ACC112 (cell line): ENCODE measurements at regions not wholly inside any gene's neighbourhood (a gene's known extent, or its start where the extent isn't known, plus 50 kb on each side); places are given as distances from the start of the nearest gene placed in this dataset.

Experiments
- H2AFZ ChIP-seq: fragments of 200-600 bp; sonication (generic); one replicate; pipeline ENCODE4 v1.6.0; 2017; ENCODE audit warnings: antibody characterized with exemption, low read length; ENCODE audit not compliant: unreplicated experiment
- H3K27ac ChIP-seq: fragments of 200-600 bp; sonication (generic); 2 replicates; pipeline ENCODE4 v1.5.1; 2014; ENCODE audit warnings: low read depth, mild to moderate bottlenecking, antibody characterized with exemption, low read length, moderate library complexity
- H3K27me3 ChIP-seq: fragments of 200-600 bp; sonication (generic); 2 replicates; pipeline ENCODE4 v1.6.1; 2014; ENCODE audit warnings: mild to moderate bottlenecking, antibody characterized with exemption, low read length, moderate library complexity, mixed read lengths; ENCODE audit not compliant: insufficient read depth
- H3K36me3 ChIP-seq: fragments of 200-600 bp; sonication (generic); 2 replicates; pipeline ENCODE4 v1.6.1; 2016; ENCODE audit warnings: mild to moderate bottlenecking, antibody characterized with exemption, low read length, moderate library complexity, mixed read lengths; ENCODE audit not compliant: insufficient read depth
- H3K4me1 ChIP-seq: fragments of 200-600 bp; sonication (generic); one replicate; pipeline ENCODE4 v1.6.1; 2016; ENCODE audit warnings: low read length, mixed read lengths; ENCODE audit not compliant: insufficient read depth, unreplicated experiment, control insufficient read depth
- H3K4me3 ChIP-seq: fragments of 200-600 bp; sonication (generic); 2 replicates; pipeline ENCODE4 v1.5.1; 2014; ENCODE audit warnings: mild to moderate bottlenecking, low read depth, low read length
- H3K79me2 ChIP-seq: fragments of 200-600 bp; sonication (generic); one replicate; pipeline ENCODE4 v1.6.0; 2016; ENCODE audit warnings: low read length; ENCODE audit not compliant: control insufficient read depth, unreplicated experiment, insufficient read depth

DNA sequence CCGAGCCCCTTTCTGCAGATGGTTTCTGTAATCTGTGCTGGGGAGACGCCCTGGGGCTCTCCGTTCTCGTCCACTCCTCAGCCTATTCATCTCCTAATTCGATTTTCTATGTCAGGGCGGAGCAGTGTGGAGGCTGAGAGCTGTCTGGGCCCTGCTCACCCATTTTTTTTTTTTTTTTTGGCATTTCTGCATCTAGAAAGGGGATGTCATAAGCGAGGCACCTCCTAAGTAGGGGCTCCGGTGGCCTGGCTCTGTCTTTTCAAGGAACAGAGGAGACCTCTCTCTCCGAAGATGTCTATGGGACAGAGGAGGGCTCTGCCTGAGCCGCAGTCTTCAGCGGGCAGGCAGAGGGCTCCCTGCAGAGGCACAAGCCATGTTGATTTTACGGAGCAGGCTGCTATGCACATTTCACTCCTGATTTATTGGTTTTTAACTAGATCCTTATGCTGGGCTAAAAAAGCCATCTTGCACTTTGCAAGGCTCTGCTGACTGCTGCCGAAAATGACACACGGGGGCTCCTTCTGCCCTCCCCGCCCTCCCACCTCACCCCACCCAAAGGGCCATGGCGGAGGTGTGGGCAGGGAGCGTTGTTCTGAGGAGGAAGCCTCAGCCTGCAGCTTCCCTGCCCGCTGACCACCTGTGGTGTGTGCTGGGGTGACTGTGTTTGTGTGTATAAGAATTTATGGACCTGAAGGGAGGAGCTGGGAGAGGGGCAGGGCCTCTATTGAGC is 71.0 kb downstream of the FOXD2 start:
- Histone ChIP-seq H2AFZ (peak overlapping the region; percentile 53), H3K27me3 (peaks cover 75% of the 10 kb centered on the region), H3K4me3 (peak overlapping the region; percentile 69), H3K36me3 (no peaks in the 10 kb centered on the region), H3K27ac (no peak overlapping the region), H3K4me1 (peaks cover 7% of the 10 kb centered on the region), H3K79me2 (no peaks in the 10 kb centered on the region)

DNA sequence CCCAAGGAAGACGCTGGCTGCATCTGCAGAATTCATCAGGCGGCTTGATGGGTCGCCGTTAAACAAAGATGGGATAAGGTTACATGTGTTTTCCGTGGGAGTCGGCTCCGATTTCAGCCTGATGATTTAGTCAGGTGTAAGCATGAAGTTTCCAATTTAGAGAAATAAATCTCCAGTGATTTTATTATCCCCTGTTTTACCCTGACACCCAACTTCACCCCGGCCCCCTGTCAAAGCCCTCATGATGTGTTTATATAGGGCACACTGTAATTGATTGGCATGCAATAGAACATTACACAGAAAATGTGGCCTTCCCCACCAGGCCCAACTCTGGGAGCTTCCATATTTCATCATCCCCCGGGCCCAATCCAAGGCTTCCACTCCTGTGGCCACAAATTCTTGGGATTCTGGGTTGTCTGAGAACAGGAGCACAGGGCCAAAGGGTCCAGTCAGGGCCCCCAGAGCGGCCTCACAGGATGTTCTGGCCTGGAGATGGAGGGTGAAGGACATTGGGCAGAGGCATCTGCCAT is 72.5 kb downstream of the FOXD2 start:
- peaks cover 74% of the 10 kb centered on the region for H3K27me3 ChIP-seq
- H3K4me3 ChIP-seq: no peak overlapping the region
- no peak overlapping the region for H3K27ac ChIP-seq
- H3K79me2 ChIP-seq: no peaks in the 10 kb centered on the region
- H3K36me3 ChIP-seq: no peaks in the 10 kb centered on the region
- H3K4me1 ChIP-seq: peaks cover 7% of the 10 kb centered on the region
- H2AFZ ChIP-seq: no peak overlapping the region

DNA sequence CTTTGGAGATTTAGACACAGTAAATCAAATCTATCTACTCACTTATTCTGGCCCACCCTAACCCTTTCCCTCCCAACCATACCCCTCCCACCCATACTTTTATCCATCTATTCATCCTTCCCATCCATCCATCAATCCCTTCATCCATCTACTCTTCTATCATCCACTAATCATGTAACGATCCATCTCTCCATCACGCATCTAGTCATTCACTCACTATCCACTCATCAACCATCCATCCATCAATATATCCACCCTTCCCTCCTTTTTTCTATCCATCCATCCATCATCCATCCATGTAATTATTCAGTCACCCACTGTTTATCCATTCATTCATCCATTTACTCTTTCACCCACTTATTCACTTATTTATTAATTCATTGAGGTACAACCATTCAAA is 74.0 kb downstream of the FOXD2 start:
- H3K36me3 ChIP-seq: no peaks in the 10 kb centered on the region
- H3K27me3 ChIP-seq: peaks cover 60% of the 10 kb centered on the region
- H3K79me2 ChIP-seq: no peaks in the 10 kb centered on the region
- peaks cover 7% of the 10 kb centered on the region for H3K4me1 ChIP-seq
- H3K27ac ChIP-seq: no peak overlapping the region
- no peak overlapping the region for H3K4me3 ChIP-seq
- no peak overlapping the region for H2AFZ ChIP-seq

DNA sequence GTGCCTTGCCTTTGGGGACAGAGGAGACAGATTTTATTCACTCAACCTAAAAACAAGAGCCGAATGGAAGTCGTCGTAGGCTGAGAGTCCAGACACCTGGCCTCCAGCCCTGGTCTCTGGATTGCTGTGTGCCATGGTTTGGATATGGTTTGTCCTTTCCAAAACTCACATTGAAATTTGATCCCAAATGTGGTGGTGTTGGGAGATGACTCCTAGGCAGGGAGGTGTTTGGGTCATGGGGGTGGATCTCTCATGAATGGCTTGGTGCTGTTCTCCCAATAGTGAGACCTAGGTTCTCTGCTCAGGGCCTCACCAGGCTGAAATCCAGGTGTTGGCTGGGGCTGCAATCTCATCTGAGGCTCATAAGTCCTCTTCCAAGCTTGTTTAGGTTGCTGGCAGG is 75.5 kb downstream of the FOXD2 start:
- Histone ChIP-seq H3K27ac (no peak overlapping the region), H3K4me1 (peaks cover 4% of the 10 kb centered on the region), H3K36me3 (no peaks in the 10 kb centered on the region), H3K27me3 (peaks cover 44% of the 10 kb centered on the region), H3K4me3 (no peak overlapping the region), H2AFZ (no peak overlapping the region), H3K79me2 (no peaks in the 10 kb centered on the region)

- H3K27me3 ChIP-seq: peaks cover 36% of the 10 kb centered on the region
- H3K79me2 ChIP-seq: no peaks in the 10 kb centered on the region
- H2AFZ ChIP-seq: no peak overlapping the region
- no peak overlapping the region for H3K4me3 ChIP-seq
- no peaks in the 10 kb centered on the region for H3K4me1 ChIP-seq
- no peaks in the 10 kb centered on the region for H3K36me3 ChIP-seq
- H3K27ac ChIP-seq: no peak overlapping the region
Measured at GRCh38 chr1:47514229-47514628, 76.4 kb downstream of the FOXD2 start.

DNA sequence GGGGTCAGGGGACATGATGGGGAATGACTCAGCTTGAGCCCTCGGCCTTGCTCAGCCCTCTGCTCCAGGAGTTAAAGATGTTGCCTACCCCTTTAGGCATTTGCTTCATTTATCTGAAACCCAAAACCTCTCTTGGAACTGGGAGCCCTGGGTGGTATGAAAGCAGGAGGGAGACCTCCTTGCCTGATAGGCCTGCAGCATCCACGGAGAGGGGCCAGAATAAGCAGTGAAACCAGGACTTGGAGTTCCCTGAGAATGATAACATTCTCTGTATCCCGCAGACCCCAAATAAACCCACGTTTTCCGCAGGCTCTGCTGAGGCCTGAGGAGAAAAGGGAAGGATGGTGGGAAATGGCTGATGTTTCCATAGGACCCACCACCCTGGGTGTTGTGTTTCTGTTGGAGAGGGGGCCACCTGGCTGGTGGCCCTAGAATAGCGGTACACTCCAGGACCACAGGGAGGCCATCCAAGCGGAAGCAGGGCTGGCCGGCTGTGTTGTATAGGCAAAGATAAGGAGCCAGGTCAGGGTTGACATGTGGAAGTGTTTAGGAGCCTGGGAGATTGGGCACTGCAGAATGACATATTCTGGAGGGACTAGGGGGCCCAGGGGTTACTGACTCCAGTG is 77.4 kb downstream of the FOXD2 start:
- Histone ChIP-seq H3K79me2 (no peaks in the 10 kb centered on the region), H3K36me3 (no peaks in the 10 kb centered on the region), H2AFZ (no peak overlapping the region), H3K27ac (no peak overlapping the region), H3K4me3 (no peak overlapping the region), H3K27me3 (peaks cover 25% of the 10 kb centered on the region), H3K4me1 (no peaks in the 10 kb centered on the region)

- no peaks in the 10 kb centered on the region for H3K36me3 ChIP-seq
- H3K27me3 ChIP-seq: 0 out of 2 replicates have a peak, but pooled peaks cover 5% of the 10 kb centered on the region
- no peak overlapping the region for H3K27ac ChIP-seq
- no peaks in the 10 kb centered on the region for H3K4me1 ChIP-seq
- H3K79me2 ChIP-seq: no peaks in the 10 kb centered on the region
- H3K4me3 ChIP-seq: no peak overlapping the region
- no peak overlapping the region for H2AFZ ChIP-seq
Measured at GRCh38 chr1:47517946-47518345, 80.1 kb downstream of the FOXD2 start.

DNA sequence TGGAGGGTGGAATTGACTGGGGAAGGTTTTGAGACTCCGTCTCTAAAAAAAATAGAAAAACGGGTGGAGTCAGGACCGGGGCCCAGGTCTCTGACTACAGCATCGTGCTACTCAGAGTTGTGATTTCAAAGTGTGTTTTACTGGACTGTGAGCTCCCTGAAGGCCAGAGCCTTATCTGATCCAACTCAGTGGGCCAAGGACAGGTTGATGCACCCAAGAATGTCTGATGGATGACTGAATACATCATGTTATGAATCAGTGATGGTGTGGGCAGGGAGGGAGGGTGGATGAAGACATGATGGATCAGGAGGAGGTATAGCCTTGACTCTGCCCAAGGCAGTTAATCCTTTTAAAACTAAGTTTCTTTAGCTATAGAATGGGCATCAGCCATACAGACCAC is 81.6 kb downstream of the FOXD2 start:
- H3K79me2 ChIP-seq: no peaks in the 10 kb centered on the region
- H3K4me3 ChIP-seq: no peak overlapping the region
- no peak overlapping the region for H2AFZ ChIP-seq
- H3K36me3 ChIP-seq: no peaks in the 10 kb centered on the region
- no peak overlapping the region for H3K27ac ChIP-seq
- no peaks in the 10 kb centered on the region for H3K4me1 ChIP-seq
- H3K27me3 ChIP-seq: no peaks in the 10 kb centered on the region

DNA sequence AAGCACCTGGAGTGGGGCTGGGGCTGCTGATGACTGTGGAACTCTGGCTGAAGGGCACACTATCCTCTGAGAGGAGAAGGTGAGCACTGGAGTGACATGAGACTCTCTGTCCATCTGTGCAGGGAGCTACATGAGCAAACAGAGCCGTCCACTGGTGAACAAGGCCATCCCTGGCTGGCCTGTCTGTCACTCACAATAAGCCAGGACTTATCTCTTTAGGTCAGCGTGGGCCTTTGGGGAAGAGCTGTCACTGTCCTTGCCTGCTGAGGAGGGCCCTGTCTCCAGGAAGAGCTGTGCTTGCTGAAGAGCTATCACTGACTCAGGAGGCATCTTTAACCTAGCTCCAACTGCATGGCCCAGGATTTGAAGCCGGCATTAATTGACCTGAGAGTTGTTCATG is 82.1 kb downstream of the FOXD2 start:
- Histone ChIP-seq H3K27me3 (no peaks in the 10 kb centered on the region), H2AFZ (no peak overlapping the region), H3K36me3 (no peaks in the 10 kb centered on the region), H3K27ac (no peak overlapping the region), H3K4me1 (no peaks in the 10 kb centered on the region), H3K79me2 (no peaks in the 10 kb centered on the region), H3K4me3 (no peak overlapping the region)

- no peaks in the 10 kb centered on the region for H3K27me3 ChIP-seq
- H3K79me2 ChIP-seq: no peaks in the 10 kb centered on the region
- no peak overlapping the region for H3K4me3 ChIP-seq
- no peak overlapping the region for H2AFZ ChIP-seq
- H3K36me3 ChIP-seq: no peaks in the 10 kb centered on the region
- no peaks in the 10 kb centered on the region for H3K4me1 ChIP-seq
- H3K27ac ChIP-seq: no peak overlapping the region
Measured at GRCh38 chr1:47521034-47521881, 83.4 kb downstream of the FOXD2 start.
